Fibroblast of lung (primary cell): ENCODE measurements at regions not wholly inside any gene's neighbourhood (a gene's known extent, or its start where the extent isn't known, plus 50 kb on each side); places are given as distances from the start of the nearest gene placed in this dataset.

Experiments used
- CTCF ChIP-seq, 2 donors: IDR thresholded peaks in 1 of 2; conservative IDR thresholded peaks in 1 of 2; 1 replicate in 1 of 2; 2 replicates in 1 of 2; pipeline ENCODE4 v1.5.1; 2011 to 2012; ENCODE audit warnings: low read length in 2 of 2, control low read depth in 1 of 2, inconsistent platforms in 1 of 2, low read depth in 1 of 2, mild to moderate bottlenecking in 1 of 2
- EZH2 ChIP-seq: IDR thresholded peaks from 2 replicates; pipeline ENCODE4 v1.5.1; 2012; ENCODE audit warnings: low read length, control low read depth, mild to moderate bottlenecking; ENCODE audit errors: missing control alignments

DNA sequence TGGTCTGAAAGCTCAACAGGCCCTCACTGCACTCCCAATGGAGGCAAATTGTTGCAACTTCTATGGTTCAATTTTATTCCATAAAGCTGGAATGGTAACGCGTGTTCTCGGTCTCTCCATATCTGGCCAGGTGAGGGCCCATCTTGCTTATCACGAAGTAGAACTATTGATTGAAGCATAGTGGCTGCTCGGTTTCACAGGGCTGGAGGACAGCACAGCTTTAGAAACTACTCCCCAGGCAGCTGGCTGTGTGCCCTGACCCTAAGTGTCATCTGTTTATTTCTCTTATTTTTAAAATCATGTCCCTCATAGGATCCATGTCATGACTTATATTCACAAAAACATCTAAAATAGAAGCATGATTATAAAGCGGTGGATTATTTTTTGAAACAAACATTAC is 223.4 kb downstream of the NPR3 start:
- TF ChIP-seq CTCF (conservative IDR thresholded peaks at IDR 0.05 in 1 of 2, IDR thresholded peaks at IDR 0.05 in 1 of 2; ENCODE audit: low read depth in 1 of 2, low read length in 2 of 2): no peak
- no peak for TF ChIP-seq EZH2
